MM.1S (cell line): ENCODE measurements at regions not wholly inside any gene's neighbourhood (a gene's known extent, or its start where the extent isn't known, plus 50 kb on each side); places are given as distances from the start of the nearest gene placed in this dataset.

Experiments
- EZH2 ChIP-seq: fragments of 300-600 bp; sonication (generic); optimal IDR thresholded peaks from 2 replicates; pipeline ENCODE3; 2017; ENCODE audit warnings: low read depth, mild to moderate bottlenecking, antibody characterized with exemption, low read length, mixed read lengths
- TF ChIP-seq, protein P1 (sequence below): fragments of 300-600 bp; sonication (generic); IDR thresholded peaks from 2 replicates; pipeline ENCODE4 v1.5.1; 2016; ENCODE audit warnings: antibody characterized with exemption, low read length, mixed read lengths

DNA sequence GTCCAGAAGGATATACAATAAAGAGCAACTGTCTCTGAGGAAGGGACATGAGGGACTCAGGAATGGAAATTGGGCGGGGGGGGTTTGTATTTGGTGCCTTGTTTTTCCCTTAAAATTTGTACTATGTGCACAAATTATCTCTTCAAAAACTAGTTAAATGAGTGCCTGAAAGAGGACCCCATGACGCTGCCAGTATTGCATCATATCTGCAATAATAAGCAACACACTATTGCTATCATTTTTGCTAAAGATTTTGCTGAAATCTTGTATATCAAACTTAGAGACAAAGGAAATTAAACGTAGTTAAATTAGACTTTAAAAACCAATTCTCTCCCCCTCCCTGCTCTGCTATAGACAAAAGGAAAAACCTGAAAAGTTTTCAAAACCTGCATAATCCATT, 89.7 kb upstream of the SLC30A5 start:
- TF ChIP-seq, protein P1, sequence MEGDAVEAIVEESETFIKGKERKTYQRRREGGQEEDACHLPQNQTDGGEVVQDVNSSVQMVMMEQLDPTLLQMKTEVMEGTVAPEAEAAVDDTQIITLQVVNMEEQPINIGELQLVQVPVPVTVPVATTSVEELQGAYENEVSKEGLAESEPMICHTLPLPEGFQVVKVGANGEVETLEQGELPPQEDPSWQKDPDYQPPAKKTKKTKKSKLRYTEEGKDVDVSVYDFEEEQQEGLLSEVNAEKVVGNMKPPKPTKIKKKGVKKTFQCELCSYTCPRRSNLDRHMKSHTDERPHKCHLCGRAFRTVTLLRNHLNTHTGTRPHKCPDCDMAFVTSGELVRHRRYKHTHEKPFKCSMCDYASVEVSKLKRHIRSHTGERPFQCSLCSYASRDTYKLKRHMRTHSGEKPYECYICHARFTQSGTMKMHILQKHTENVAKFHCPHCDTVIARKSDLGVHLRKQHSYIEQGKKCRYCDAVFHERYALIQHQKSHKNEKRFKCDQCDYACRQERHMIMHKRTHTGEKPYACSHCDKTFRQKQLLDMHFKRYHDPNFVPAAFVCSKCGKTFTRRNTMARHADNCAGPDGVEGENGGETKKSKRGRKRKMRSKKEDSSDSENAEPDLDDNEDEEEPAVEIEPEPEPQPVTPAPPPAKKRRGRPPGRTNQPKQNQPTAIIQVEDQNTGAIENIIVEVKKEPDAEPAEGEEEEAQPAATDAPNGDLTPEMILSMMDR: no peak
- TF ChIP-seq EZH2: no peak
